SK-N-SH treated with all-trans-retinoic acid at 6 μM for 48 hours (cell line): ENCODE measurements at regions not wholly inside any gene's neighbourhood (a gene's known extent, or its start where the extent isn't known, plus 50 kb on each side); places are given as distances from the start of the nearest gene placed in this dataset.

ENCODE experiments used
- ATAC-seq: fragments of 200-7000 bp; cut with Tn5 transposase; 3 replicates; pipeline ENCODE4 v1.9.1; 2020; ENCODE audit warnings: mild to moderate bottlenecking, moderate library complexity
- ARNTL ChIP-seq: fragments of 450-650 bp; formaldehyde crosslinking; IDR thresholded peaks from 2 replicates; pipeline ENCODE4 v1.5.0; 2020; ENCODE audit warnings: low read depth, mild to moderate bottlenecking, moderate library complexity, borderline replicate concordance
- ESRRG ChIP-seq: fragments of 250-450 bp; sonication (Bioruptor Pico); IDR thresholded peaks from 2 replicates; pipeline ENCODE4 v1.6.1; 2021; ENCODE audit warnings: mild to moderate bottlenecking
- GLIS3 ChIP-seq: fragments of 250-450 bp; sonication (Bioruptor Pico); IDR thresholded peaks from 2 replicates; pipeline ENCODE4 v1.5.0; 2020; ENCODE audit warnings: mild to moderate bottlenecking, moderate library complexity
- ISL1 ChIP-seq: fragments of 250-450 bp; sonication (Bioruptor Pico); IDR thresholded peaks from 2 replicates; pipeline ENCODE4 v2.1.2; 2022; ENCODE audit warnings: mild to moderate bottlenecking, moderate library complexity
- OSR1 ChIP-seq: fragments of 250-450 bp; sonication (Bioruptor Pico); IDR thresholded peaks from 2 replicates; pipeline ENCODE4 v1.8.0; 2022; ENCODE audit warnings: moderate library complexity, mild to moderate bottlenecking, inconsistent platforms
- PPARA ChIP-seq: fragments of 250-450 bp; sonication (Bioruptor Pico); IDR thresholded peaks from 2 replicates; pipeline ENCODE4 v1.5.0; 2020; ENCODE audit warnings: mild to moderate bottlenecking, borderline replicate concordance
- RARB ChIP-seq: fragments of 250-450 bp; sonication (Bioruptor Pico); IDR thresholded peaks from 2 replicates; pipeline ENCODE4 v1.8.0; 2021; ENCODE audit warnings: mild to moderate bottlenecking, moderate library complexity
- SNAI2 ChIP-seq: fragments of 250-450 bp; sonication (Bioruptor Pico); IDR thresholded peaks from 2 replicates; pipeline ENCODE4 v1.5.0; 2020; ENCODE audit warnings: mild to moderate bottlenecking, moderate library complexity
- TCF4 ChIP-seq: fragments of 250-450 bp; sonication (Bioruptor Pico); IDR thresholded peaks from 2 replicates; pipeline ENCODE4 v1.8.0; 2021; ENCODE audit warnings: mild to moderate bottlenecking, moderate library complexity, borderline replicate concordance
- TOX ChIP-seq: fragments of 250-450 bp; sonication (Bioruptor Pico); IDR thresholded peaks from 2 replicates; pipeline ENCODE4 v1.8.0; 2021; ENCODE audit warnings: mild to moderate bottlenecking, moderate library complexity, borderline replicate concordance
- ZC3H10 ChIP-seq: fragments of 250-450 bp; sonication (Bioruptor Pico); IDR thresholded peaks from 2 replicates; pipeline ENCODE4 v1.5.1; 2021; ENCODE audit warnings: mild to moderate bottlenecking, moderate library complexity
- ZFP3 ChIP-seq: fragments of 250-450 bp; sonication (Bioruptor Pico); IDR thresholded peaks from 2 replicates; pipeline ENCODE4 v1.5.0; 2020; ENCODE audit warnings: mild to moderate bottlenecking, moderate library complexity
- ZFP30 ChIP-seq: fragments of 450-650 bp; formaldehyde crosslinking; IDR thresholded peaks from 2 replicates; pipeline ENCODE4 v1.5.0; 2022; ENCODE audit warnings: mild to moderate bottlenecking, moderate library complexity
- ZNF565 ChIP-seq: fragments of 450-650 bp; formaldehyde crosslinking; conservative IDR thresholded peaks from 2 replicates; pipeline ENCODE4 v1.5.0; 2020; ENCODE audit warnings: low read depth, mild to moderate bottlenecking, moderate library complexity
- ZNF8 ChIP-seq: fragments of 450-650 bp; formaldehyde crosslinking; IDR thresholded peaks from 2 replicates; pipeline ENCODE4 v1.5.0; 2020; ENCODE audit warnings: mild to moderate bottlenecking, moderate library complexity
- TF ChIP-seq, protein P1 (sequence below): fragments of 250-450 bp; sonication (Bioruptor Pico); IDR thresholded peaks from 2 replicates; pipeline ENCODE4 v1.5.1; 2020; ENCODE audit warnings: low read depth, mild to moderate bottlenecking, moderate library complexity
- TF ChIP-seq, protein P2 (sequence below): fragments of 250-450 bp; sonication (Bioruptor Pico); IDR thresholded peaks from 2 replicates; pipeline ENCODE4 v1.8.0; 2020; ENCODE audit warnings: mild to moderate bottlenecking, moderate library complexity, borderline replicate concordance
- TF ChIP-seq, protein P3 (sequence below): fragments of 250-450 bp; sonication (Bioruptor Pico); IDR thresholded peaks from 2 replicates; pipeline ENCODE4 v1.5.1; 2021; ENCODE audit warnings: mild to moderate bottlenecking, moderate library complexity
- TF ChIP-seq, protein P4 (sequence below): fragments of 250-450 bp; sonication (Bioruptor Pico); IDR thresholded peaks from 2 replicates; pipeline ENCODE4 v1.8.0; 2021; ENCODE audit warnings: low read depth, mild to moderate bottlenecking, moderate library complexity, borderline replicate concordance
- TF ChIP-seq, protein P5 (sequence below): fragments of 250-450 bp; sonication (Bioruptor Pico); IDR thresholded peaks from 2 replicates; pipeline ENCODE4 v1.5.0; 2020; ENCODE audit warnings: mild to moderate bottlenecking, moderate library complexity

DNA sequence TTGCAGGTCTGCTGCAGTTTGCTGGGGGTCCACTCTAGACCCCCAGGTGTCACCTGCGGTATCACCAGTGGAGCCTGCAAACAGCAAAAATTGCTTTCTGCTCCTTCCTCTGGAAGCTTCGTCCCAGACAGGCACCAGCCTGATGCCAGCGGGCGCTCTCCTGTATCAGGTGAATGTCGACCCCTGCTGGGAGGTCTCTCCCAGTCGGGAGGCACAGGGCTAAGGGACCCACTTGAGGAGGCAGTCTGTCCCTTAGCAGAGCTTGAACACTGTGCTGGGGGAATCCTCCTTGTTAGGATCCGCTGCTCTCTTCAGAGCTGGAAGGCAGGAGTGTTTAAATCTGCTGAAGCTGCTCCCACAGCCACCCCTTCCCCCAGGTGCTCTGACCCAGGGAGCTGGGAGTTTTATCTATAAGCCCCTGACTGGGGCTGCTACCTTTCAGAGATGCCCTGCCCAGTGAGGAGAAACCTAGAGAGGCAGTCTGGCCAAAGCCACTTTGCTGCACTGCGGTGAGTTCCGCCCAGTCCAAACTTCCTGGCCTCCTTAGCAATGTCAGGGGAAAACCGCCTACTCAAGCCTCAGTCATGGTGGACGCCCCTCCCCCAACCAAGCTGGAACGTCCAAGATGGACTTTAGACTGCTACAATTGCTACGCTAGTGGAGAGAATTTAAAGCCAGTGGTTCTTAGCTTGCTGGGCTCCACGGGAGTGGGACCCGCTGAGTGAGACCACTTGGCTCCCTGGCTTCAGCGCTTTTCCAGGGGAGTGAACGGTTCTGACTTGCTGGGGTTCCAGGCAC, 652.5 kb downstream of the KCNJ3 start:
- no peak for ATAC-seq
- TF ChIP-seq, protein P1, sequence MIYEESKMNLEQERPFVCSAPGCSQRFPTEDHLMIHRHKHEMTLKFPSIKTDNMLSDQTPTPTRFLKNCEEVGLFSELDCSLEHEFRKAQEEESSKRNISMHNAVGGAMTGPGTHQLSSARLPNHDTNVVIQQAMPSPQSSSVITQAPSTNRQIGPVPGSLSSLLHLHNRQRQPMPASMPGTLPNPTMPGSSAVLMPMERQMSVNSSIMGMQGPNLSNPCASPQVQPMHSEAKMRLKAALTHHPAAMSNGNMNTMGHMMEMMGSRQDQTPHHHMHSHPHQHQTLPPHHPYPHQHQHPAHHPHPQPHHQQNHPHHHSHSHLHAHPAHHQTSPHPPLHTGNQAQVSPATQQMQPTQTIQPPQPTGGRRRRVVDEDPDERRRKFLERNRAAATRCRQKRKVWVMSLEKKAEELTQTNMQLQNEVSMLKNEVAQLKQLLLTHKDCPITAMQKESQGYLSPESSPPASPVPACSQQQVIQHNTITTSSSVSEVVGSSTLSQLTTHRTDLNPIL (CRISPR knock-in tag), result no peak
- TF ChIP-seq TOX (CRISPR knock-in tag) (no peak), ARNTL (CRISPR knock-in tag) (no peak), OSR1 (CRISPR knock-in tag) (no peak), ISL1 (CRISPR knock-in tag) (no peak), RARB (no peak), ESRRG (CRISPR knock-in tag) (no peak)
- TF ChIP-seq, protein P2, sequence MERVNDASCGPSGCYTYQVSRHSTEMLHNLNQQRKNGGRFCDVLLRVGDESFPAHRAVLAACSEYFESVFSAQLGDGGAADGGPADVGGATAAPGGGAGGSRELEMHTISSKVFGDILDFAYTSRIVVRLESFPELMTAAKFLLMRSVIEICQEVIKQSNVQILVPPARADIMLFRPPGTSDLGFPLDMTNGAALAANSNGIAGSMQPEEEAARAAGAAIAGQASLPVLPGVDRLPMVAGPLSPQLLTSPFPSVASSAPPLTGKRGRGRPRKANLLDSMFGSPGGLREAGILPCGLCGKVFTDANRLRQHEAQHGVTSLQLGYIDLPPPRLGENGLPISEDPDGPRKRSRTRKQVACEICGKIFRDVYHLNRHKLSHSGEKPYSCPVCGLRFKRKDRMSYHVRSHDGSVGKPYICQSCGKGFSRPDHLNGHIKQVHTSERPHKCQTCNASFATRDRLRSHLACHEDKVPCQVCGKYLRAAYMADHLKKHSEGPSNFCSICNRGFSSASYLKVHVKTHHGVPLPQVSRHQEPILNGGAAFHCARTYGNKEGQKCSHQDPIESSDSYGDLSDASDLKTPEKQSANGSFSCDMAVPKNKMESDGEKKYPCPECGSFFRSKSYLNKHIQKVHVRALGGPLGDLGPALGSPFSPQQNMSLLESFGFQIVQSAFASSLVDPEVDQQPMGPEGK (CRISPR knock-in tag), result no peak
- TF ChIP-seq, protein P3, sequence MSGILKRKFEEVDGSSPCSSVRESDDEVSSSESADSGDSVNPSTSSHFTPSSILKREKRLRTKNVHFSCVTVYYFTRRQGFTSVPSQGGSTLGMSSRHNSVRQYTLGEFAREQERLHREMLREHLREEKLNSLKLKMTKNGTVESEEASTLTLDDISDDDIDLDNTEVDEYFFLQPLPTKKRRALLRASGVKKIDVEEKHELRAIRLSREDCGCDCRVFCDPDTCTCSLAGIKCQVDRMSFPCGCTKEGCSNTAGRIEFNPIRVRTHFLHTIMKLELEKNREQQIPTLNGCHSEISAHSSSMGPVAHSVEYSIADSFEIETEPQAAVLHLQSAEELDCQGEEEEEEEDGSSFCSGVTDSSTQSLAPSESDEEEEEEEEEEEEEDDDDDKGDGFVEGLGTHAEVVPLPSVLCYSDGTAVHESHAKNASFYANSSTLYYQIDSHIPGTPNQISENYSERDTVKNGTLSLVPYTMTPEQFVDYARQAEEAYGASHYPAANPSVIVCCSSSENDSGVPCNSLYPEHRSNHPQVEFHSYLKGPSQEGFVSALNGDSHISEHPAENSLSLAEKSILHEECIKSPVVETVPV (CRISPR knock-in tag), result no peak

DNA sequence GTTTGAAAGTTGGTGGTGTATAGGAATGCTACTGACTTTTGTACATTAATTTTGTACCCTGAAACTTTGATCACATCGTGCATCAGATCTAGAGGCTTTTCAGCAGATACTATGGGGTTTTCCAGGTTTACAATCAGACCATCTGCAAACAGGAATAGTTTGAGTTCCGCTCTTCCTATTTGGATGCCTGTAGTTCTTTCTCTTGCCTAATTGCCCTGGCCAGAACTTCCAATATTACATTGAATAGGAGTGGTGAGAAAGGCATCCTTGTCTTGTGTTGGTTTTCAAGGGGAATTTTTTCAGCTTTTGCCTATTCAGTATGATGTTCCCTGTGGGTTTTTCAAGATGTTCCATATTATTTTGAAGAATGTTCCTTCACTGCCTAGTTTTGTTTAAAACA, 633.5 kb downstream of the KCNJ3 start:
- ATAC-seq, result no peak
- TF ChIP-seq ARNTL (CRISPR knock-in tag) (no peak), ZNF565 (CRISPR knock-in tag) (no peak), ESRRG (CRISPR knock-in tag) (no peak), TCF4 (CRISPR knock-in tag) (no peak), ZFP3 (CRISPR knock-in tag) (no peak), PPARA (CRISPR knock-in tag) (no peak), SNAI2 (CRISPR knock-in tag) (no peak), RARB (no peak), TOX (CRISPR knock-in tag) (no peak), ZC3H10 (no peak), ISL1 (CRISPR knock-in tag) (no peak), ZNF8 (CRISPR knock-in tag) (no peak), GLIS3 (CRISPR knock-in tag) (no peak), ZFP30 (CRISPR knock-in tag) (no peak)
- TF ChIP-seq, protein P1 (CRISPR knock-in tag), result no peak
- TF ChIP-seq, protein P4, sequence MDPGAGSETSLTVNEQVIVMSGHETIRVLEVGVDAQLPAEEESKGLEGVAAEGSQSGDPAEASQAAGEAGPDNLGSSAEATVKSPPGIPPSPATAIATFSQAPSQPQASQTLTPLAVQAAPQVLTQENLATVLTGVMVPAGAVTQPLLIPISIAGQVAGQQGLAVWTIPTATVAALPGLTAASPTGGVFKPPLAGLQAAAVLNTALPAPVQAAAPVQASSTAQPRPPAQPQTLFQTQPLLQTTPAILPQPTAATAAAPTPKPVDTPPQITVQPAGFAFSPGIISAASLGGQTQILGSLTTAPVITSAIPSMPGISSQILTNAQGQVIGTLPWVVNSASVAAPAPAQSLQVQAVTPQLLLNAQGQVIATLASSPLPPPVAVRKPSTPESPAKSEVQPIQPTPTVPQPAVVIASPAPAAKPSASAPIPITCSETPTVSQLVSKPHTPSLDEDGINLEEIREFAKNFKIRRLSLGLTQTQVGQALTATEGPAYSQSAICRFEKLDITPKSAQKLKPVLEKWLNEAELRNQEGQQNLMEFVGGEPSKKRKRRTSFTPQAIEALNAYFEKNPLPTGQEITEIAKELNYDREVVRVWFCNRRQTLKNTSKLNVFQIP (CRISPR knock-in tag), result no peak
- TF ChIP-seq, protein P5, sequence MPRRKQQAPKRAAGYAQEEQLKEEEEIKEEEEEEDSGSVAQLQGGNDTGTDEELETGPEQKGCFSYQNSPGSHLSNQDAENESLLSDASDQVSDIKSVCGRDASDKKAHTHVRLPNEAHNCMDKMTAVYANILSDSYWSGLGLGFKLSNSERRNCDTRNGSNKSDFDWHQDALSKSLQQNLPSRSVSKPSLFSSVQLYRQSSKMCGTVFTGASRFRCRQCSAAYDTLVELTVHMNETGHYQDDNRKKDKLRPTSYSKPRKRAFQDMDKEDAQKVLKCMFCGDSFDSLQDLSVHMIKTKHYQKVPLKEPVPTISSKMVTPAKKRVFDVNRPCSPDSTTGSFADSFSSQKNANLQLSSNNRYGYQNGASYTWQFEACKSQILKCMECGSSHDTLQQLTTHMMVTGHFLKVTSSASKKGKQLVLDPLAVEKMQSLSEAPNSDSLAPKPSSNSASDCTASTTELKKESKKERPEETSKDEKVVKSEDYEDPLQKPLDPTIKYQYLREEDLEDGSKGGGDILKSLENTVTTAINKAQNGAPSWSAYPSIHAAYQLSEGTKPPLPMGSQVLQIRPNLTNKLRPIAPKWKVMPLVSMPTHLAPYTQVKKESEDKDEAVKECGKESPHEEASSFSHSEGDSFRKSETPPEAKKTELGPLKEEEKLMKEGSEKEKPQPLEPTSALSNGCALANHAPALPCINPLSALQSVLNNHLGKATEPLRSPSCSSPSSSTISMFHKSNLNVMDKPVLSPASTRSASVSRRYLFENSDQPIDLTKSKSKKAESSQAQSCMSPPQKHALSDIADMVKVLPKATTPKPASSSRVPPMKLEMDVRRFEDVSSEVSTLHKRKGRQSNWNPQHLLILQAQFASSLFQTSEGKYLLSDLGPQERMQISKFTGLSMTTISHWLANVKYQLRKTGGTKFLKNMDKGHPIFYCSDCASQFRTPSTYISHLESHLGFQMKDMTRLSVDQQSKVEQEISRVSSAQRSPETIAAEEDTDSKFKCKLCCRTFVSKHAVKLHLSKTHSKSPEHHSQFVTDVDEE (CRISPR knock-in tag), result no peak
